GM19238 (cell line): ENCODE measurements at regions not wholly inside any gene's neighbourhood (a gene's known extent, or its start where the extent isn't known, plus 50 kb on each side); places are given as distances from the start of the nearest gene placed in this dataset.
"Not testable (repeated sequence)": the region's sequence is repeated elsewhere in the genome, so short reads cannot be mapped to it uniquely, and the experiment has no call there.

Experiments
- DNase-seq: peaks from one replicate; pipeline ENCODE4 v3.0.0; 2011; ENCODE audit warnings: low spot score; ENCODE audit not compliant: insufficient read length

DNA sequence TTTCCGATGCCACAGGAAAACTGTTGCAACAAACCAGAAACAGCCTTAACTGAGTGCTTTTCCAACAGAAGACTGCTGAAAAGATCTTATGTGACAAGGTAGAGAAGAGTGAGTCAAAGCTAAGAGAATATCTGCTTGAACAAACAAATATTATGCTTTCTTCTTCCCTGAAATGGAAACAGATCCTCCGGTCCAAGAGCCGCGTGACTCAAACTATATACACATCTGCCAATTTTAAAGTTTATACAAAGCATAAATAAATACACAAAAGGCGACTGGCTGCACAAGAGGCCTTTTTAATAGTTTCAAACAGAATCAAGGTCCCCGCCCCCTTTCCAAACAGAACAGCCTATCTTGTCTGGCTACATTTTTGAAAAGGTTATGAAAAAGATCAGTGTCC lies 329.7 kb upstream of the F9 start:
- no peak for DNase-seq

DNA sequence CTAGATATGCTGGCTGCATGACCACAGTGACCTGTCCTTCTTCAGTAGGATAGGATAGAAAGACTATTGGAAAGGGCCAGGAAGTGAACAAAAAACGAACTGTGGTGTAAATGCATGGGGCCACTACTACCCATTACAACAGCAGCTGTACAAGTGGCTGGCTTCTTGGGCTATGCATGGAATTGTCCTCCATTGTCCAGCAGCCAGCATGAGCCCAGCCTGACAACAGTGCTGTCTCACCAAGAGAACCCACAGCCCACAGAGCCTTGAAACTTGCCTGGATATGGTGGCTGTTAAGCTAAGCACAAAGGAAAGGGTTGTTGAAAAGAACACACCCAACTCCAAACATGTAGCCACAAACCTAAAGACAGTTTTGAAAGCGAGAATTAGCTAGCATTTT lies 330.2 kb upstream of the F9 start:
- no peak for DNase-seq

DNA sequence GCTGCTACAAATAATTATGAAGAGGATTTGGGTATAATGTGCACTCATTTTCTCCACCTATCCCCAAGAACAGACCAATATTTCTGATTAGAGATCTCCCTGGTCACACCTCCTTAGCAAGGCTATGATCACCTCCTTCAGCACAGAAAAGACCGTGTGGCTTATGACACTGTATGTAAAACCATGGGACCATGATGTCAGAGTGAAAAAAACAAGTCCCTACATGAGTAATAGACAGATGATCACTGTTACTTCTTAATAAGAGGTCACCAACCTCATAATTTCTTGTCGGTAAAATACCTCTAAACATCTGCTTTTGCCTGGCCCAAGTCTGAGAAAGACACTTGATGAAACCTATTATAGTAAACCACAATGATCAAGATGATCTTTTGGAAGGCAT lies 330.6 kb upstream of the F9 start:
- DNase-seq = no peak

DNA sequence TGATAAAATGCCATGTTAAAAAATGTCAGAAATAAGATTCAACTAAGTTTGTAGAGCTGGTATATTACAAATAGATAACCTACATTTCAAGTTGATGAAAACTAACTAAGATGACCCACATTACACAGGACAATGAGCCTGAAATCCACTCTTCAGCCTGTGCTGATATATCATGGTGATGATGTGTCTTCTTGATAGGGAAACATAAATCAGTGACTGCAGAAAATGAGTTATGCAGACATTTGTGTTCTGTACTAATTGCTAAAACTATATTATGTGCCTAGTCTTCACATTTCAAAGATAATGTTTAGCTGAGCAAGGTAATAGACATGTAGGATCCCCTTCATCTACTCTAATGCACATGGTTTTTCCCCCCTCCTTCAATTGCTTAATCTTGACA lies 331.6 kb upstream of the F9 start:
- DNase-seq = no peak

DNA sequence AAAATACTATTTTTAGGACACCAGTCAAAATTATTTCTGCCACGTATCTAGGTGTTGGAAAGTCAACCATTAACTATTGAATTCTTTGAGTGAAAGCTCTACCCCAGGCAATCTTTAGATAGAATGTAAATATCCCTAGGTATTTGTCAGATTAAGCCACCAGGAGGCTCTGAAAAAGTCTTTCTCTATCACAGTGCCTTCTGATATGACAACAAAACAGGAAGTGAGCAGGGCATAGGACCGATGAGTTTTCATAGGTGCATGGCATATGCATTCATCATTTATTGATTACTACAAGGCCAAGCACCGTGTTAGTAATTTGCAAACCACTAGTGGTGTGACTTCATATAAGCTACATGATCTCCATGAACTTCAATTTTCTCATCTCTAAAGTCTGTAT lies 333.6 kb upstream of the F9 start:
- no peak for DNase-seq

DNA sequence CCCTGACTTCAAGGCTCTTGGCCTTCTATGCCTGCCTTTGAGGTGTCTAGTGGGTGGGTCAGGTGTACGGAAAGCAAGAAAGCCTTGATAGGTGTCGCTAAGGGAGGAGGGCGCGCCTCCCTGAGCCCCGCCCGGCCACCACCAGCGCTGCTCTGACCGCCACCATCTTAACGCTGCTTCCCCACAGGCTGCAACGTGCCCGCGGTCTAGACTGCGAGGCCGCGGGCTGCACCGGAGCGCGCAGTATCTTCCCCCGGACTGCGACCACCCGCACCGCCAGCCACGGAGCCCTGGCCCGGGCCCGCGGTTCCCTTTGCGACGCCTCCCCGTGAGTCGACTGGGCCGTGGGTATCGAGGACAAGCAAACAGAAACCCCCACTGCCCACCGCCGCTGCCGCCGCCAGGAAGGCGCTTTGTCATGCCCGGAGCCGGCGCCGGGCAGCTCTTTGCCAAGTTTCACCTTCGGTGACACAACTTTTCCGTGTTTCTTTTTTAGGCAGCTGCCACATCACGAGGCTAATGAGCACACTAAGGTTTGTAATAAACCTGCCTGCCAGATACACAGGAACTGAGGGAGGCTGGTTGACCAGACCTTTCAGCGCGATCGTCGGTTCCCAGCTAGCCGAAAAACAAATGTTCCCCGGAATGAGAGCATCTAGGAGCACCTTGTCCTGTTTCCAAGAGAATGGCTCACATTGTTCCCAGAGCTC lies 335.8 kb upstream of the F9 start:
- no peak for DNase-seq

DNA sequence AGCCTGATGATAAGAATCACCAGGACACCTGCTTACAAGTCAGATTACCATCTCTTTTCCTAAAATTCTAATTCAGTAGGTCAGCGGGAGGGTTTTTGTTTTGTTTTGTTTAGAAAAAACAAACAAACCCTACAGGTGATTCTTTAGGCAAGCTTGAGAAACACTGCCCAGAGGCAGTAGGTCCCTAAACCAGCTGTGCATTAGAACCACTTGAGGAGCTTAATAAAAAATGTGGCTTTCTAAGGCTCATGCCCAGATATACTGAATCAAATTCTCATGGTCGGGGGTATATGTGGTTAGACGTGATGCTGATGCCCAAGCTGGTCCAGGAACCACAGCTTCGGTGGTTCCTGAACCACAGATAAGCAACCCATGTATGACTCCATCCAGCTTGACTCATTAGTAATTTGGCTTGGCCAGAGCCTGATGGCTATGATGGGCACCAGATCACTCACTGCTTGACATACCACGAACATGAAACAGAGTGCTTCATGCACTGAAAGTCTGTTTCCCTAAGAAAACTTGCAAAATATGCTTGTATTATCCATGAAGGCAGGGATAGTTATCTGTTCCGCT lies 338.1 kb upstream of the F9 start:
- DNase-seq = no peak

DNA sequence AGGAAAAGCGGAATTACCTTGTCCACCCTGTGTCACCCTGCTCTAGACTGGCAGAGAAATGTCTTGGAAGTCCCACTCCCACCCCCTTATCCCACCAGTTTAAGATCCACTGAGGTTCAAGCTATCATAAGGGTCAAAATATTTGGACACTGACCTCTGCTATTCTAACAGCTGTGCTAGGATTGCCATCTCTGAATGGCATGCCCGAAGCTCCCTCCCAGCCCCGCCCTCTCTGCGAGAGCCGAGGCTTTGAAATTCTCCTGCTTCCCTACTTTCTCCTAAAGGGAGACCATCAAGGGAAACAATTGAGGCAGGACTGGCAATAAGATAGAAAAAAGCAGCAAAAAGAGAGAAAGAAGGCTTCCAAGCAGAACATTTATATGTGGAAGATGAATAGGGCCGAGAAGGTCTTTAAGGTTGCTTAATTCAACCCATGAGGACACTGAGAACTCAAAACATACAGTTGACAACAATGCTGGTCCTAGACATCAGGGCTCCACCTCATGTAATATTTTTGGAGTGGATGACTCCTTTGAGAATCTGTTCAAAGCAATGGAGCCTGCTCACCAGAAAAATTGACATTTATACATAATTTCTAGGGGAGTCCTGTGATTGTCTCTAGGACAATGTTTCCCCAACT lies 338.7 kb upstream of the F9 start:
- DNase-seq = no peak

DNA sequence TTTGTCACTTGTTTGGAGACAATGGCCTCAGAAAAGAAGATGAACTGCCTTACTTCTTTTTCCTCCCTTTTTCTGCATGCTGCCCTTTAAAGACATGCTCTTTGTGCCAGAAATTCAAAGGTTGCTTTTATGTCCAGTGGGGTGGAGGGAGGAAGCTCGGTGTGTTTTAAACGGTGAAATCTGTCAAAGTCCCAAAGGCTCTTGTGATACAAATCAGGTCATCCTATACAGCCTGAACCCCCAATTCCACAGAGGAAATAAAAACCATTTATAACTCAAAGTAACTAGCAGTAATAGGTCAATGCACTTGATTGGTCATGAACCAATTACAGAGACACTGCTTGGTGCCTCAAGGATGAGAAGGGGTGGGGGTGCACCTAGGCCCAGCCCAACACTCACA lies 339.3 kb upstream of the F9 start:
- no peak for DNase-seq

DNA sequence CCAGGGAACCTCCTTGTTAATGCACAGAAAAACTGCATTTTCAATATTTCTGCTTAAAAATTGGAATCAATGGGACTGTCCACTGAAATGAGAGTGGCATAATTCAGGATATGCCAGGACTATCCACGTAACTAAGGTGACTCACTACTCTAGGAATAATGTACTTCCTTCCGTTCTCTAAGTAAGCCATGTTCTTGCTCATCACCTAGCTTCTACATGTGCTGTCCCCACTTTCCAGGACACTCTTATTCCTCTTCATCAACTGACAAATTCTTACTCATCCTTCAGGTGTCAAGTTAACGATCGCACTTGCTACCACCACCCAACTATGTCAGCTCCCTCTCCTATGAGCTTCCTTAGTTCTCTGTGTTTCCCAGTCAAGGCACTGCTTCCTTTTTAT lies 342.8 kb upstream of the F9 start:
- no peak for DNase-seq

DNA sequence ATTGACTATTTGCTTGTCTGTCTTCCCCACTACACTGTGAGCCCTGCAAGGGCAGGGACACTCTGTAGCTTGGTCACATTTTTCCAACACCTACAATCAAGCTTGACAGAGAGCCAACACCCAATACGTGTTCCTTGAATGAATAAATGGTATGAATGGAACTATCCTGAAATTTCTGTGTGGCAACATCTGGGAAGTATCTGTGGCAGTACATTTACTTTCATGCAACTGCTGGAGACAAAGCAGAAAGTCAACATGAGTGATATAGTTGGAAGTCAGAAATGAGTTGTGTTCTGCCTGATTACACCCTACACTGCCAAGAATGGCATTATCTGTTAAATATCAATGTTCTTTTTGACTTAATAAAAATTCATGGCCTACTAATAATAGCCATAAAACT lies 343.5 kb upstream of the F9 start:
- no peak for DNase-seq

DNA sequence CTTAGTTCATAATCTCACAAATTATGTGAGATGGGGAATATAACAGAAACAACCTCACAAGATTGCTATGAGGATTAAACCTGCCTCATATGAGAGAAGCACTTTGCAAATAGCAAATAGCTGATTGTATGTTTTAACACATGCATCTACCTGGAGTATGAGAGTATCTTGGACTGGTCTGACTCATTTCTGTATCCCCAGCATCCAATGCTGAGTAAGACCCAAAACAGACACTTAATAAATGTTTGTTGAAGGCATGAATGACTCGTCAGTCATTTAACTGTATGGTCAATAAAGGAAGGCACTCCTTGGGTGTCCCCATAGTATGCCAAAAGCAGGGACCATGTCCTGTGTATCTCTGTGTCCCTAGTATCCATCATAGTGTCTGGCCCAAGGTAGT lies 350.9 kb upstream of the F9 start:
- DNase-seq = no peak

DNA sequence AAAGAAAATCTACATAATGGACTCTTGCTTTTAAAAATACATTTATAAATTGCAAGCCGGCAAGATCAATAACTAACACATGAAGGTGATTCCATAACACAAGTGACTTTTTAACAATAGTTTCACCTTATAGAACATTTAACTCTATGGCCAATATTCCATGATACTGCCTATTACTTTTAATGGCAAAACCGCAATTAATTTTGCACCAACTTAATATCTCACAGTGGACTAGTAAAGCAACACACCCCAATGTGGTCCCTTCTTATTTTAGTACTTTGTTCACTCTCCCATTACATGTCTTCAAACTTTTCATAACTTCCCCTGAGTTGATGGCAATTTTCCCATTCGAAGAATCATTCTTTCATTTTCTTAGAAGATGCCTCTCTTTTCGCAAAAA lies 351.6 kb upstream of the F9 start:
- no peak for DNase-seq

DNA sequence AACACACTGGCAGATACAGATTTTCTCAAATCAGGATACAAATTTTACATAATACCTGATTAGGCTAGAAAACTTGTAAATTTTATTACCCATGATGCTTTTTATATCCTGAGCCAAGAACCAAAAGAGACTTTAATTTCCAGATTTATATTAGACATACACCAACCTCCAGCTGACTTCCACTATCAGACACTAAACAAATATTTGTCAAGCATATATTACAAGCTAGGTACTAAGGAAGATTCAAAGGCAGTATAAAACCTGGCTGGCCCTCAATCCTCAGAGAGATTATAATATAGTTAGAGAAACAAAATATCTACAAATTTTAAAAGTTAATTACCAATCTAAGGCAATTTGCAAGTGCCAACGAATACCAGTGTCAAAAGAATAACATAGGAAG lies 357.8 kb upstream of the F9 start:
- no peak for DNase-seq

DNA sequence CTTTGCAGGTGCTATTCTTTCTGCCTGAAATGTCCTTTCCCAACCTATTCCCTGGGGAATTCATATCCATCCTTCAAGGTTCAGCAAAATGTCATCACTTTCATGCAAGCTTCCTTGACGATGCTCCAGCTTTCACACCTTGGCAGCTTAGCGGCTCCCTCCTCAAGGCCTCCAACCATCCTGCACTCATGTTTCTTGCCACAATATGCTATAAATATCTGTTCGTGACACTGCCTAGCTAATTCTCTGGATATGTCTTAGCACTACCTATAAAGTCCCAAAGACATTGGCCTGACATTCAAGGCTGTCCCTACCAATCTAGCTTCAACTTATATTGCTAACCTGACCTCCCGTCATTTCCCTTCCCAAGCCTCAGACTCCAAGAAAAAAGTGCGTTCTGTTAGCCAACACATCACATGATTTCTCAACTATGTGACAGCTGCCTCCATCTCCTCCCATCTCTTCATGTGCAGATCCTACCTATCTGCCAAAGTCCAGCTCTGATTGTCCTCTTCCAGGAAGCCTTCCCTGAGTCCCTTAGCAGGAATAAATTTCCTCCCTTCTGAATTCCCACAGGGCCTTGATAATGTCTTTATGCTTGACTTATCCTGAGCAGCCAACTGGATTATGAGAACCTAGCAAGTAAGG lies 359.9 kb upstream of the F9 start:
- DNase-seq = no peak

DNA sequence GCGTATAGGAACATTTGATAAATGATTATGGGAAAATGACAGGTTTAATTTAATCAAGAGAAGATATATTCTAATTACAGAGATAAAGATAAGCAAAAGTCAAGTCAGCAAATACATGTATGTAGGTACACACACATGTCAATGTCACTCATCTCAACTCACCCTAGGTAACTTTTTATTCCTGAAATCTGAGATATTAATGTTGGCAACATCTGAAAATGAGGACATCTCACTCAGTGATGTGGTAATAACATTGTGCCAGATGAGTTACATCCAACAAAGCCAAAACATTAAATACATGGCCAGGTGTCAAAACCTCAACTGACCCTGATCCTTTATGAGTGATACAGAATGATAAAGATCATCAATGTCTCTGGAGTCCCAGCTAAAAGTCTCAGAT lies 363.3 kb upstream of the F9 start:
- no peak for DNase-seq

DNA sequence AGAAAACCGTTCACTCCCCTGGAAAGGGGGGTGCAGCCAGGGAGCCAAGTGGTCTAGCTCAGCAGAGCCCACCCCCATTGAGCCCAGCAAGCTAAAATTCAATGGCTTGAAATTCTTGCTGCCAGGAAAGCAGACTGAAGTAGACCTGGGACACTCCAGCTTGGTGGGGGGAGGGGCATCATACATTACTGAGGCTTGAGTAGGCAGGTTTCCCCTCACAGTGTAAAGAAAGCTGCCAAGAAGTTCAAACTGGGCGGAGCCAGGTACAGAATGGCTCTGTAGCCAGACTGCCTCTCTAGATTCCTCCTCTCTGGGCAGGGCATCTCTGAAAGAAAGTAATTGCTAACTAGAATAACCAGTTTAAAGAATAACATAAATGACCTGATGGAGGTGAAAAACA lies 372.3 kb upstream of the F9 start:
- no peak for DNase-seq

DNA sequence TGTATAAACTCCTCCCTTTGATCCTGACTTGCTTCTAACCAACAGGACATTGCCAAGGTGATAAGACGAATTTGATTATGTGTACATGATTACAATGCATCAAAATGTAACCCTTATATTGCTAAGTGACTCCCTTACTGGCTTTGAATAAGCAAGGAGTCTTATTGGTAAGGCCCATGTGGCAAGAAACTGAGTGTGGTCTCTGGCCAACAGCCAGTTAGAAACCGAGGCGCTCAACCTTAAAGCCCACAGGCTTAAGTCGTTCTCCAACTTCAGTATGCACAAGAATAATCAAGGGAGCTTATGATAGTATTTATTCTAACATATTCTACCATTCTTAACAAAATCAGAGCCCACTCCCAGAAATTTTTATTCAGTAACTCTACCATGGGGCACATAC lies 374.2 kb upstream of the F9 start:
- no peak for DNase-seq

DNA sequence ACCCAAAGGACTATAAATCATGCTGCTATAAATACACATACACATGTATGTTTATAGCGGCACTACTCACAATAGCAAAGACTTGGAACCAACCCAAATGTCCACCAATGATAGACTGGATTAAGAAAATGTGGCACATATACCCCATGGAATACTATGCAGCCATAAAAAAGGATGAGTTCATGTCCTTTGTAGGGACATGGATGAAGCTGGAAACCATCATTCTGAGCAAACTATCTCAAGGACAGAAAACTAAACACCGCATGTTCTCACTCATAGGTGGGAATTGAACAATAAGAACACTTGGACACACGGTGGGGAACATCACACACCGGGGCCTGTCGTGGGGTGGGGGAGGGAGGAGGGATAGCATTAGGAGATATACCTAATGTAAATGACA lies 383.9 kb upstream of the F9 start:
- not testable (repeated sequence) for DNase-seq

DNA sequence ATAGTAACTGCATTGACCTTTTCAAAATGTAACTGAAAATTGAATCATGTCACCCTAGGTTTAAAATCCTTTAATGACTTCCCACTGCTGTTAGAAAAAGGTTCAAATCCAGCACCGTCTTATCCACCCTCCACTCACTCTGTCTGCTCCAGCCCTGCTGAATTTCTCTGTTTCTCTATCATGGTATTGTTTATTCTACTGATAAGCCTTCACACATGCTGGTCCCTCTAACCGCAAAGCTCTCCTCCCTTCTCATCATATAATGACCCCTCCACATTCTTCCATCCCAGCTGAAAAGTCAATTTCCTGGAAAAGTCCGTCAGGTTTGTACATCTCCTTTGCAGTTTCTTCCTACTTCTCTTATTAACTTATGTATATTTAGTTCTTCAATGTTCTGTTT lies 389.2 kb upstream of the F9 start:
- DNase-seq = no peak

DNA sequence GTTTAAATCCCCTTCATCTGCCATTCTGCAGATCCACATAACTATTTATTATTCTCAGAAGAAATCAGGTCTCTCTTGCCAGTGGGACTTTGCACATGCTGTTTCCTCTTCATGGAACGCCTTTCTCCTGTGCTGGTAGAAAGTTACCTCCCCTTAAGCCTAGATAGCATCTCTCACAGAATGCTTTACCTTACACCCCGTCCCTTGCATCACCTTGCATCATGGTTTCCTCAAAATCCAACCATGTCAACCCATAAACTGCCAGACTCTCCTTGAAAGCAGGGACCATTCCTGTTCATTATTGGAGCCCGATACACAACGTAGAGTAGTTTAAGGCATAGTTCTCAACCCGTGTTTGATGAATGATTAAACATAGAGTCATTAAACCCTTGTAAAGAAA lies 396.2 kb upstream of the F9 start:
- no peak for DNase-seq

DNA sequence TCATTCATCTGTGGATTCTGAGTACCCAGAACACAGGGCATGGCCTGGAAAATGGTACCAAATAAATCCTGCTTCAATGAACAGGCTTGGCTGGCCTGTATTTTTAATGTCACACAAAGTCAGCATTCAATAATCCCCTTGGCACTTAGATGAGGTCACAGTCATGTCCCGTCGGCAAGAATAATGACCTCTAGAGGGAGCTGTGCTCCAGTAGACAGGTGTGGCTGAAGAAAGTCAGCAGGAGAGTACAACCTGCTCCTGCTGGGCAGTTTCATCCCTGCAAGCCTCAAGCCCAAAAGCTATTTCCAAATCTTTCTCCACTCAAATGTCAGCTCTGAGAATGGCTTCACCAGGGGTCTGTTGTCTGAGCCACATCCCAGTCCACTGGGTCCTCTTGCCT lies 404.0 kb upstream of the F9 start:
- DNase-seq = peak; percentile 5

DNA sequence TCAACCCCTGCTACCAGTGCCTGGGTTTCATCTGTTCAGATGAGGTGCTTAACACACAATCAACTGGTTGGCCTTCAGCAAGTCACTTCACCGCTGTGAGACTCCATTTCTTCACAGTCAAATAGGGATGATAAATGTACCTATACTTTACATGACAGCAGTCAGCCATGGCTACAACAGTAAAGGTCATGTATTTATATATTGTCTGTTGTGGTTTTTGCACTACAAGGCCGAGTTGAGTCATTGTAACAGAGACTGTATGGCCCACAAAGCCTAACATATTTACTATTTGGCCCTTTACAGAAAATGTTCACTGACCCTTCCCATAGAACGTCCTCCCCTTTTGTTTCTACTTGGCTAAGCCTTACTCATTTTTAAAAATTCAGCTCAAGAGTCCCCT lies 404.6 kb upstream of the F9 start:
- DNase-seq = no peak
